ENCODE measurements at regions not wholly inside any gene's neighbourhood (a gene's known extent, or its start where the extent isn't known, plus 50 kb on each side); places are given as distances from the start of the nearest gene placed in this dataset.

DNA sequence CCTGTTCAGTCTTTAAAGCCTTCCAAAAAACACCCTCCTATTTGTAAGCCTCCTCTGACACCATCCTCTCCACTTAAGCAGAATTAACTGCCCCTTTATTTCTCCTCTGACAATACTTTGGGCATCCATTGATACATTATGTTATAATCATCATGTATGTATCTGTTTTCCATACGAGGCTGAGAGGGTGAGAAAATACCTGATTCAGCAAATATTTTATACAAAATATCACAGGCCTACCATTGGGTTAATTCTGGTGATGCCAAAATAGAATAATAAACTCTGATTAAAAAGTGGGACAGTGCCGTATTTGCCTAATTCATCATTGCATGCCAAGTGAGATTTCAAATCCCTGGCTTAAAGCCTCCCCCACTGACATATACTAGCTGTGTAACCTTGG is 118.2 kb upstream of the ADAMTS9 start:
- TF ChIP-seq, protein P1, sequence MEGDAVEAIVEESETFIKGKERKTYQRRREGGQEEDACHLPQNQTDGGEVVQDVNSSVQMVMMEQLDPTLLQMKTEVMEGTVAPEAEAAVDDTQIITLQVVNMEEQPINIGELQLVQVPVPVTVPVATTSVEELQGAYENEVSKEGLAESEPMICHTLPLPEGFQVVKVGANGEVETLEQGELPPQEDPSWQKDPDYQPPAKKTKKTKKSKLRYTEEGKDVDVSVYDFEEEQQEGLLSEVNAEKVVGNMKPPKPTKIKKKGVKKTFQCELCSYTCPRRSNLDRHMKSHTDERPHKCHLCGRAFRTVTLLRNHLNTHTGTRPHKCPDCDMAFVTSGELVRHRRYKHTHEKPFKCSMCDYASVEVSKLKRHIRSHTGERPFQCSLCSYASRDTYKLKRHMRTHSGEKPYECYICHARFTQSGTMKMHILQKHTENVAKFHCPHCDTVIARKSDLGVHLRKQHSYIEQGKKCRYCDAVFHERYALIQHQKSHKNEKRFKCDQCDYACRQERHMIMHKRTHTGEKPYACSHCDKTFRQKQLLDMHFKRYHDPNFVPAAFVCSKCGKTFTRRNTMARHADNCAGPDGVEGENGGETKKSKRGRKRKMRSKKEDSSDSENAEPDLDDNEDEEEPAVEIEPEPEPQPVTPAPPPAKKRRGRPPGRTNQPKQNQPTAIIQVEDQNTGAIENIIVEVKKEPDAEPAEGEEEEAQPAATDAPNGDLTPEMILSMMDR (IDR thresholded peaks at IDR 0.05) = no peak
- no peak for TF ChIP-seq POLR2A (IDR thresholded peaks at IDR 0.05)
